ENCODE measurements at regions not wholly inside any gene's neighbourhood (a gene's known extent, or its start where the extent isn't known, plus 50 kb on each side); places are given as distances from the start of the nearest gene placed in this dataset.

- no peak for TF ChIP-seq SIN3A (IDR thresholded peaks at IDR 0.05; ENCODE audit: borderline replicate concordance, insufficient read depth, low read length)
- no peak for TF ChIP-seq POLR2AphosphoS5 (IDR thresholded peaks at IDR 0.05; ENCODE audit: low read depth, low read length)
- no peak for TF ChIP-seq TAF1 (IDR thresholded peaks at IDR 0.05; ENCODE audit: borderline replicate concordance, insufficient read depth, low read length)
- no peak for TF ChIP-seq REST (IDR thresholded peaks at IDR 0.05; ENCODE audit: insufficient read depth in 1 of 2, low read depth in 2 of 2, low read length in 2 of 2)
- no peak for TF ChIP-seq FOXP2 (optimal IDR thresholded peaks at IDR 0.05; ENCODE audit: borderline replicate concordance, extremely low read depth, extremely low read length, insufficient read depth)
These were observed 264.8 kb downstream of the CSNK1G3 start for GRCh38 chr5:123776761-123777160.

GRCh38 chr5:123771715-123772114, 259.7 kb downstream of the CSNK1G3 start:
- TF ChIP-seq TAF1 (IDR thresholded peaks at IDR 0.05; ENCODE audit: borderline replicate concordance, insufficient read depth, low read length): no peak

GRCh38 chr5:123763201-123763600, 251.2 kb downstream of the CSNK1G3 start:
- no peak for TF ChIP-seq SIN3A (IDR thresholded peaks at IDR 0.05; ENCODE audit: borderline replicate concordance, insufficient read depth, low read length)
- TF ChIP-seq POLR2AphosphoS5 (IDR thresholded peaks at IDR 0.05; ENCODE audit: low read depth, low read length): no peak
- TF ChIP-seq TAF1 (IDR thresholded peaks at IDR 0.05; ENCODE audit: borderline replicate concordance, insufficient read depth, low read length): no peak
- TF ChIP-seq FOXP2 (optimal IDR thresholded peaks at IDR 0.05; ENCODE audit: borderline replicate concordance, extremely low read depth, extremely low read length, insufficient read depth): no peak
- no peak for TF ChIP-seq REST (IDR thresholded peaks at IDR 0.05; ENCODE audit: insufficient read depth in 1 of 2, low read depth in 2 of 2, low read length in 2 of 2)

- TF ChIP-seq FOXP2 (optimal IDR thresholded peaks at IDR 0.05; ENCODE audit: borderline replicate concordance, extremely low read depth, extremely low read length, insufficient read depth): no peak
- no peak for TF ChIP-seq REST (IDR thresholded peaks at IDR 0.05; ENCODE audit: insufficient read depth in 1 of 2, low read depth in 2 of 2, low read length in 2 of 2)
- TF ChIP-seq POLR2AphosphoS5 (IDR thresholded peaks at IDR 0.05; ENCODE audit: low read depth, low read length): no peak
- no peak for TF ChIP-seq SIN3A (IDR thresholded peaks at IDR 0.05; ENCODE audit: borderline replicate concordance, insufficient read depth, low read length)
- TF ChIP-seq TAF1 (IDR thresholded peaks at IDR 0.05; ENCODE audit: borderline replicate concordance, insufficient read depth, low read length): no peak
These were observed 244.8 kb downstream of the CSNK1G3 start for GRCh38 chr5:123756816-123757215.

- TF ChIP-seq POLR2AphosphoS5 (IDR thresholded peaks at IDR 0.05; ENCODE audit: low read depth, low read length) (no peak), FOXP2 (optimal IDR thresholded peaks at IDR 0.05; ENCODE audit: borderline replicate concordance, extremely low read depth, extremely low read length, insufficient read depth) (no peak), SIN3A (IDR thresholded peaks at IDR 0.05; ENCODE audit: borderline replicate concordance, insufficient read depth, low read length) (no peak), TAF1 (IDR thresholded peaks at IDR 0.05; ENCODE audit: borderline replicate concordance, insufficient read depth, low read length) (no peak), REST (IDR thresholded peaks at IDR 0.05; ENCODE audit: insufficient read depth in 1 of 2, low read depth in 2 of 2, low read length in 2 of 2) (no peak)
These were observed 244.3 kb downstream of the CSNK1G3 start for GRCh38 chr5:123756318-123756665.
